ENCODE measurements at regions not wholly inside any gene's neighbourhood (a gene's known extent, or its start where the extent isn't known, plus 50 kb on each side); places are given as distances from the start of the nearest gene placed in this dataset.

DNA sequence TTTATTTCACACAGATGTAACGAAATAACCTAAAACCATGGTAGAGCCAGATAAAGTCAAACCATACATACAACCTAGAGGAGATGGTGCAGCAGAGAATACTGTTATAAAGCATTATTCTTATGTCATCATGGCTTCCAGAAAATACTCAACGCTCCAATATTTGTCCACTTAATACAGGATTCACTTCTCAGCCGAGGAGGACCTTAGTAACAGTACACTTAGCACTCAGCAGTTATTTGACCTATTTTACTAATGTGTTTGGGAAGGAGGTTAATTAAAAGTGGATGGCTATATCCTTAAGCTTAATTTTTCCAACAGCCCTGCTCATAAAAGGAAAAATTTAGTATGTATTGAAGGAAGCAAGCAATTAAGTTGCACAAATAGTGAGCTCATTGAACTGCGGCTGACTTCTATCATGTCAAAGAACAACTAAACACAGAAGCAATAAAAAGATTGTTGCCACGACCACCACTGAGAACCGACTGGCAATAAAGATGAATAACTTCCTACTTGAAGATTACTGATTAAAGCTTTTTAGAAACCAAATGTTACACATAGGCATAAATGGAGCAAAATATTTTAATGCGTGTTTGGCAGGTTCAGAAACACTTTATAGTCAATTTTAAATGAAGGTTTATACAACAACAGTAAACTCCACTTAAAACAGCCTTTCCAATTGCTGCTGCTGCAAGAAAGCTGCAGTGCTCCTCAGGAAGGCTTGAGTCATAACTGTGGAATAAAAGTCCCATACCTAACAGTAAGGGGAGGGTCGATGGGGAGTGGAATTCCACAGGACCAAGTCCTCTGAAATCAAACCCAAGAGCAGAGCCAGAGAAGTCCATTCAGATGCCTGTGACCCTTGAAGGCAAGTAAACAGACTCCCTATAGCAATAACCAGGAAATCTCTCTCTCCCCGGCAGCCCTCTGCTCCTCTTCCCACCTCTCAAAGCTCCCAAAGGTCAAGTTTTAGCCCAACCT lies 218.9 kb upstream of the CDKN3 start (continued):
- TF ChIP-seq MAX (IDR thresholded peaks at IDR 0.05) (no peak), CHD7 (IDR thresholded peaks at IDR 0.05; ENCODE audit: insufficient replicate concordance, low read length) (no peak), EZH2 (IDR thresholded peaks at IDR 0.05; ENCODE audit: low read depth, low read length, severe bottlenecking) (no peak), KDM5A (IDR thresholded peaks at IDR 0.05; ENCODE audit: low read length) (no peak), FOSL1 (IDR thresholded peaks at IDR 0.05; ENCODE audit: insufficient read depth, low read depth, low read length) (no peak), SP1 (IDR thresholded peaks at IDR 0.05; ENCODE audit: low read depth, low read length) (no peak), RNF2 (IDR thresholded peaks at IDR 0.05; ENCODE audit: borderline replicate concordance, low read depth, low read length, missing control alignments, poor library complexity, severe bottlenecking) (no peak)
